Urothelium cell line (cell line): ENCODE measurements at regions not wholly inside any gene's neighbourhood (a gene's known extent, or its start where the extent isn't known, plus 50 kb on each side); places are given as distances from the start of the nearest gene placed in this dataset.
"Not testable (repeated sequence)": the region's sequence is repeated elsewhere in the genome, so short reads cannot be mapped to it uniquely, and the experiment has no call there.

Source experiments
- DNase-seq: peaks from one replicate; pipeline ENCODE4 v3.0.0; 2011; ENCODE audit warnings: low spot score, mixed read lengths
- FAIRE-seq: peaks from 2 replicates; lab custom pipeline; 2011; peaks lifted over from hg19 to GRCh38; lab: Jason Lieb, UNC

GRCh38 chr10:18866852-18867251 lies 181.7 kb upstream of the MALRD1 start:
- DNase-seq (no peak), FAIRE-seq (no peak)

GRCh38 chr10:18868919-18869318 lies 179.7 kb upstream of the MALRD1 start:
- no peak for FAIRE-seq
- no peak for DNase-seq

DNA sequence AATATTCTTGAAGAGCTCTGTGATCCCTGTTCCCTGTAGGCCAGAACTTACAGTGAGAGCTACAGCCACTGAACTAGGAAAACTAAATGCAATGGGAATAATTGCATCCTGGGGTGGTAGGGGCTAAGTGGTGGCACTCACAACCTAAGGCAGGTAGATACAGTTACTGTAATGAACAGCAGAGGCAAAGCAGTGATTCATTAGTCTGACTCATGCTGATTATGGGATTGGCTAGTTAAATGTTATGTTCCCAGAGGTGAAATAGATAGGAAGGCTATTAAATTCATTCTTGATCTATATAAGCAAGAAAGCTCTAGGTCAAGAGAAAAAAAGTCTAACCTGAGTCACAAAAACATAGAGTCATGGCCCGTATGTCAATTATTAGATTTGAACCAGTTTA lies 173.1 kb upstream of the MALRD1 start:
- FAIRE-seq = no peak
- DNase-seq = no peak

DNA sequence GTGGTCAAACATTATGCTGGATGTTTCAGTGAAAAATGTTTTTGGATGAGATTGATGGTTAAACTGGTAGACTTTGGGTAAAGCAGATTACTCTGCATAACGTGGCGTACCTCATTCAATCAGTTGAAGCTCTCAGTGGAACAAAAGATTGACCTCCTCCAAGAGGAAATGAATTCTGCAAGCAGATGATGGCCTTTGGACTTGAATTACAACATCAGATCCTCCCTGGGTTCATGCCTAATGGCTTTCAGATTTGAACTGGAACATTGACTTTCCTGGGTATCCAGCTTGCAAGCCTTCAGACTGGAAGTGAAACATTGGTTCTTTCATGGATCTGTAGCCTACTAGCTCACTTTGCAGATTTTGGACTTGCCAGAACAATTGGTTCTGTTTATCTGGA lies 169.3 kb upstream of the MALRD1 start:
- no peak for DNase-seq
- FAIRE-seq = no peak

DNA sequence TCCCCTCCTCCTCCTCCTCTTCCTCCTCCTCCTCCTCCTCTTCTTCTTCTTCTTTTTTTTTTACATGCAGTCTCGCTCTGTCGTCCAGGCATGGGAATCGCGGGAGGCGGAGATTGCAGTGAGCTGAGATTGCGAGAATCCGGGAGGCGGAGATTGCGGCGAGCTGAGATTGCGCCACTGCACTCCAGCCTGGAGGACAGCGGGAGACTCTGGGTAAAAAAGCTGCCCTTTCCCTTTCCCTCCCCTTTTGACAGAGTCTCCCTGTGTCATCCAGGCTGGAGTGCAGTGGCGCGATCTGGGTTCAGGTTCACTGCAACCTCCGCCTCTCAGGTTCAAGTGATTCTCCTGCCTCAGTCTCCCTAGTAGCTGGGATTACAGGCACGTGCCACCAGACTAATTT lies 168.1 kb upstream of the MALRD1 start:
- DNase-seq (peak; percentile 53), FAIRE-seq (no peak)

- peak; percentile 21 for DNase-seq
- FAIRE-seq = no peak
These were observed 162.5 kb upstream of the MALRD1 start for GRCh38 chr10:18886102-18886501.

- no peak for DNase-seq
- no peak for FAIRE-seq
These were observed 142.0 kb upstream of the MALRD1 start for GRCh38 chr10:18906636-18907035.

- FAIRE-seq, DNase-seq: not testable (repeated sequence)
These were observed 131.2 kb upstream of the MALRD1 start for GRCh38 chr10:18917431-18917830.

DNA sequence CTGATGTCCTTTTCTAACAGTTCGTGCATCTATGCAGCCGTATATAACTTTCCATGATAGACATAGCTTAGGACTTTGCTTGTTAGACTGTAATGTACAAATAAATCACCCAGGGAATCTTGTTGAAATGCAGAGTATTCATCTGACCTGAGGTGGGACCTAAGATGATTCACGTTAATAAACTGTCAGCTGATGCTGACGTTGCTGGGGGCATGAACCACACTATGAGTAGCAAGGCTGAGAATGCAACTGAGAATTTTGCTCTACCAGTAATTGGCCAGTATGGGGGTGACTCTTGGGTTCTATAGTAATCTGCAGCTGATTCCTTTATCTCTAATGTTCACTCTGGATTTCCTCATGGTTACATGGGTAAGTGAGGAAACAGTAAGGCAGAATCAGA lies 130.1 kb upstream of the MALRD1 start:
- no peak for FAIRE-seq
- peak; percentile 54 for DNase-seq

DNA sequence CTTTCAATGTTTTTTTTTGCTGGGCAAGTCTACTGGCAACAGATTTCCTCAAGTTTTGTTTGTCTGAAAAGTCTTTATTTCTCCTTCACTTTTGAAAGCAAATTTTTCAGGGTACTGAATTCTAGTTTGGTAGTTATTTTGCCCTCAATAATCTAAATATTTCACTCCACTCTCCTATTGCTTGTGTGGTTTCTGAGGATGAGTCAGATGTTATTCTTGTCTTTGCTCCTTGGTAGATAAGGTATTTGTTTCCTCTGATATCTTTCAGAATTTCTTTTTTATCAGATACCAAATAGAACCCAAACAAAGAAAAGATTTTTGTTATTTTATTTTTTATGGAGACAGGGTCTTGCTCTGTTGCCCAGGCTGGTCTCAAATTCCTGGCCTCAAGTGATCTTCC lies 99.2 kb upstream of the MALRD1 start:
- DNase-seq = no peak
- FAIRE-seq = no peak

DNA sequence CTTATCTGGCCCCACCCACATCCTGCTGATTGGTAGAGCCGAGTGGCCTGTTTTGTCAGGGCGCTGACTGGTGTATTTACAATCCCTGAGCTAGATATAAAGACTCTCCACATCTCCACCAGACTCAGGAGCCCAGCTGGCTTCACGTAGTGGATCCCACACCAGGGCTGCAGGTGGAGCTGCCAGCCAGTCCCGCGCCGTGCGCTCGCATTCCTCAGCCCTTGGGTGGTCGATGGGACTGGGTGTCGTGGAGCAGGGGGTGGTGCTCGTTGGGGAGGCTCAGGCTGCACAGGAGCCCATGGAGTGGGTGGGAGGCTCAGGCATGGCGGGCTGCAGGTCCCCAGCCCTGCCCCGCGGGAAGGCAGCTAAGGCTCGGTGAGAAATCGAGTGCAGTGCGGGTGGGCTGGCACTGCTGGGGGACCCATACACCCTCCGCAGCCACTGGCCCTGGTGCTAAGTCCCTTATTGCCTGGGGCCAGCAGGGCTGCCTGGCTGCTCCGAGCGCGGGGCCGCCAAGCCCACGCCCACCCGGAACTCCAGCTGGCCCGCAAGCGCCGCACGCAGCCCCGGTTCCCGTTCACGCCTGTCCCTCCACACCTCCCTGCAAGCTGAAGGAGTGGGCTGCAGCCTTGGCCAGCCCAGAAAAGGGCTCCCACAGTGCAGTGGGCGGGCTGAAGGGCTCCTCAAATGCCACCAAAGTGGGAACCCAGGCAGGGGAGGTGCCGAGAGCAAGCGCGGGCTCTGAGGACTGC lies 97.4 kb upstream of the MALRD1 start:
- not testable (repeated sequence) for DNase-seq, FAIRE-seq

GRCh38 chr10:18955061-18955460 lies 93.5 kb upstream of the MALRD1 start:
- no peak for DNase-seq
- FAIRE-seq = no peak

GRCh38 chr10:18959369-18959768 lies 89.2 kb upstream of the MALRD1 start:
- FAIRE-seq = no peak
- DNase-seq = no peak

- FAIRE-seq = no peak
These were observed 88.0 kb upstream of the MALRD1 start for GRCh38 chr10:18960466-18961079.

GRCh38 chr10:18968159-18968558 lies 80.4 kb upstream of the MALRD1 start:
- DNase-seq (no peak), FAIRE-seq (no peak)

More at GRCh38 chr10:18960466-18961079, 88.0 kb upstream of the MALRD1 start:
- DNase-seq = no peak

GRCh38 chr10:18976696-18977251 lies 71.8 kb upstream of the MALRD1 start:
- no peak for FAIRE-seq

GRCh38 chr10:18980089-18980629 lies 68.4 kb upstream of the MALRD1 start:
- FAIRE-seq = no peak
- no peak for DNase-seq

More at GRCh38 chr10:18976696-18977251, 71.8 kb upstream of the MALRD1 start:
- no peak for DNase-seq

- FAIRE-seq (no peak), DNase-seq (no peak)
These were observed 64.1 kb upstream of the MALRD1 start for GRCh38 chr10:18984531-18984930.

- FAIRE-seq (no peak), DNase-seq (no peak)
These were observed 60.3 kb upstream of the MALRD1 start for GRCh38 chr10:18988338-18988737.
